Neutrophil (primary cell): ENCODE measurements at regions not wholly inside any gene's neighbourhood (a gene's known extent, or its start where the extent isn't known, plus 50 kb on each side); places are given as distances from the start of the nearest gene placed in this dataset.

Experiments used
- H3K27ac ChIP-seq: fragments of 200-600 bp; sonication (generic); 2 replicates; pipeline ENCODE4 v1.5.1; 2016; ENCODE audit warnings: mild to moderate bottlenecking, moderate library complexity
- H3K27me3 ChIP-seq: fragments of 200-600 bp; sonication (generic); 2 replicates; pipeline ENCODE4 v1.6.0; 2016; ENCODE audit warnings: mild to moderate bottlenecking
- H3K36me3 ChIP-seq: fragments of 200-600 bp; sonication (generic); 2 replicates; pipeline ENCODE4 v1.5.1; 2017
- H3K4me1 ChIP-seq, 2 experiments: fragments of 200-600 bp in 1 of 2; sonication (generic) in 1 of 2; 1 replicate in 1 of 2; 2 replicates in 1 of 2; pipeline versions ENCODE4 v1.5.1 to v1.6.1; 2013 to 2016; ENCODE audit warnings: low read depth in 1 of 2, low read length in 1 of 2, mild to moderate bottlenecking in 1 of 2, moderate library complexity in 1 of 2; ENCODE audit not compliant: control insufficient read depth in 1 of 2, insufficient read depth in 1 of 2
- H3K4me3 ChIP-seq, 2 experiments: fragments of 200-600 bp in 1 of 2; sonication (generic) in 1 of 2; 1 replicate in 1 of 2; 2 replicates in 1 of 2; pipeline ENCODE4 v1.5.1; 2013 to 2016; ENCODE audit warnings: low read depth in 1 of 2, low read length in 1 of 2, mild to moderate bottlenecking in 1 of 2, moderate library complexity in 1 of 2
- H3K9me3 ChIP-seq: fragments of 200-600 bp; sonication (generic); 2 replicates; pipeline ENCODE4 v1.5.1; 2016
- TF ChIP-seq, protein P1 (sequence below): fragments of 200-600 bp; sonication (generic); IDR thresholded peaks from 2 replicates; pipeline ENCODE4 v1.5.1; 2016; ENCODE audit warnings: antibody characterized with exemption

DNA sequence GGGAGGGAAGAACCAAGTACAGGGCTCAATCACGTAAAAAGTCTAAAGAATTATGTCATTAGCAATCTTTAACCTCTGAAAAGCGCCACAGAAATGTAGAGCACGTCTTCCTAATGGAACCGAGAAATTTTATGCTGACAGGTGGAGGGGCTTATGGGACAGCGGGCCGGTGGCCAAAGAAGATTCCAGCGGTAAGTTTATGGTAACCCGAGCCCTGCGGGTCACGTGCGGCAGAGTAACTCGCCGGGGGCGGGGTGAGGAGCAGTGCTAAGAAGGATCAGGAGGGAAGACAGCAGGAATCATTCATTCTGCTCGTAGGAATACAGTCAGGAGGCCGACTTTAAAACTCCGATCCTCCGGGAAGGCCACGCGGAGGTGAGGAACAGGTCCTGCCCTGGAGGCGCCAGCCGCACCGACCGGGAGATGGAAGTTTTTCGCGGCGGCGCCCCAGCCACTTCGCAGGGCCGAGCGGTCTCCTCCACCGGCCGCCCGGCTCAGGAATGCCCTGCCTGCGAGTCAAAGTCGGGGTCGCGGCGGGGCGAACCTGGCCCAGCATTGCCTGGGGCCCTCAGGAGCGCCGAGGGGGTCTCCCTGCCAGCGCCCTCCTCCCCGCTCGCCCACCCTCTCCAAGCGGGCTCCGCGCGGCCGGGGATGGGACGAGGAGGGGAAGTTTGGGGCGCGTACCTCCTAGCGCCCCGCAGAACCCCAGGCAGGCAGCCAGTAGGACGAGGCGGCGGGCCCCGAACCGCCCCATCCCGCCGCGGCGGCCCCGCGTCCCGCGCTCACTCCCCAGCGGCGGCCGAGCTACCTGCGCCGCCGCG is 101.8 kb downstream of the ESM1 start:
- H3K4me3 ChIP-seq, result peak overlapping the region in 1 of 2 experiments; percentile 40
- peaks cover 83% of the 10 kb centered on the region for H3K27me3 ChIP-seq
- H3K36me3 ChIP-seq, result no peaks in the 10 kb centered on the region
- peaks cover 3 to 10% of the 10 kb centered on the region in 2 experiments for H3K4me1 ChIP-seq
- TF ChIP-seq, protein P1, sequence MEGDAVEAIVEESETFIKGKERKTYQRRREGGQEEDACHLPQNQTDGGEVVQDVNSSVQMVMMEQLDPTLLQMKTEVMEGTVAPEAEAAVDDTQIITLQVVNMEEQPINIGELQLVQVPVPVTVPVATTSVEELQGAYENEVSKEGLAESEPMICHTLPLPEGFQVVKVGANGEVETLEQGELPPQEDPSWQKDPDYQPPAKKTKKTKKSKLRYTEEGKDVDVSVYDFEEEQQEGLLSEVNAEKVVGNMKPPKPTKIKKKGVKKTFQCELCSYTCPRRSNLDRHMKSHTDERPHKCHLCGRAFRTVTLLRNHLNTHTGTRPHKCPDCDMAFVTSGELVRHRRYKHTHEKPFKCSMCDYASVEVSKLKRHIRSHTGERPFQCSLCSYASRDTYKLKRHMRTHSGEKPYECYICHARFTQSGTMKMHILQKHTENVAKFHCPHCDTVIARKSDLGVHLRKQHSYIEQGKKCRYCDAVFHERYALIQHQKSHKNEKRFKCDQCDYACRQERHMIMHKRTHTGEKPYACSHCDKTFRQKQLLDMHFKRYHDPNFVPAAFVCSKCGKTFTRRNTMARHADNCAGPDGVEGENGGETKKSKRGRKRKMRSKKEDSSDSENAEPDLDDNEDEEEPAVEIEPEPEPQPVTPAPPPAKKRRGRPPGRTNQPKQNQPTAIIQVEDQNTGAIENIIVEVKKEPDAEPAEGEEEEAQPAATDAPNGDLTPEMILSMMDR, result no peak
- H3K9me3 ChIP-seq, result no peaks in the 10 kb centered on the region
- no peak overlapping the region for H3K27ac ChIP-seq

DNA sequence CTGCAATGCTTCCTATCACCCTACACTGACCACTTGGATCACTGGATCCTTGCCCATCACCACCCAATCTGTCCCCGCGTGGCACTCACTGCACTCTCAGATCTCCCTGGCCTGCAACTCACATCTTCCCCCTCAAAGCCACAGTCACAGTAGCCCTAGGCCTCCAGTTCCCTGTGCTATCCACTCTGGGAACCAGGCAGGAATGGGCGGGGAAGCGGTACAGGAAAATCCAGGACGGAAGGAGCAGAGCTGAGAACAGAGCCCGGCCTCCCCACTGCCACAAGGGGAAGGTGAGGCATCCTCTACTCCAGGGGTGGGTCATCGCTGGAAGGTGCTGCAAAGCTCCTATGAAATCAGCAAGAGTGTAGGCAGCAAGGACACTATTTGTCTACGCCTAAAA is 102.6 kb downstream of the ESM1 start:
- Histone ChIP-seq H3K9me3 (no peaks in the 10 kb centered on the region), H3K27ac (no peak overlapping the region), H3K4me3 (no peak overlapping the region), H3K27me3 (peaks cover 75% of the 10 kb centered on the region), H3K36me3 (no peaks in the 10 kb centered on the region), H3K4me1 (peaks cover 3 to 10% of the 10 kb centered on the region in 2 experiments)
- TF ChIP-seq, protein P1, result no peak

DNA sequence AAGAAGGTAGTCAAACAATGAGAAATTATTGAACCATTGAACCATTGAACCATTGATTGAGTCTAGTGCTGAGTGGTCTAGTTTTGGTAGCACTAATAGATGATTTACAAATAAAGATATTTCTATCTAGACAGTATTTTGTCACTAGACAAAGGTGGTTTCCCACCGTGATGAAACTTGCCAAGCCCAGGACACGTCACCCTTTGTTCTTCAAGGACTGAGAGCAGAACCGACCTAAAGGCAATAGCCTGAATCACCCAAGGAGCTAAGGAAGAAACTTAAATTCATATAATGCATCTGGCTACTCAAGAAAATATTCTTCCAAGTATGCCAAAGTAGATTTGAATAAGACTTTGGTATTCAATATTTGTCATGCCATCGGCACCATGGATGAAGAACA is 103.3 kb downstream of the ESM1 start:
- TF ChIP-seq, protein P1, result no peak
- Histone ChIP-seq H3K27ac (no peak overlapping the region), H3K4me3 (no peak overlapping the region), H3K4me1 (peaks cover 3 to 10% of the 10 kb centered on the region in 2 experiments), H3K9me3 (no peaks in the 10 kb centered on the region), H3K27me3 (peaks cover 68% of the 10 kb centered on the region), H3K36me3 (no peaks in the 10 kb centered on the region)

DNA sequence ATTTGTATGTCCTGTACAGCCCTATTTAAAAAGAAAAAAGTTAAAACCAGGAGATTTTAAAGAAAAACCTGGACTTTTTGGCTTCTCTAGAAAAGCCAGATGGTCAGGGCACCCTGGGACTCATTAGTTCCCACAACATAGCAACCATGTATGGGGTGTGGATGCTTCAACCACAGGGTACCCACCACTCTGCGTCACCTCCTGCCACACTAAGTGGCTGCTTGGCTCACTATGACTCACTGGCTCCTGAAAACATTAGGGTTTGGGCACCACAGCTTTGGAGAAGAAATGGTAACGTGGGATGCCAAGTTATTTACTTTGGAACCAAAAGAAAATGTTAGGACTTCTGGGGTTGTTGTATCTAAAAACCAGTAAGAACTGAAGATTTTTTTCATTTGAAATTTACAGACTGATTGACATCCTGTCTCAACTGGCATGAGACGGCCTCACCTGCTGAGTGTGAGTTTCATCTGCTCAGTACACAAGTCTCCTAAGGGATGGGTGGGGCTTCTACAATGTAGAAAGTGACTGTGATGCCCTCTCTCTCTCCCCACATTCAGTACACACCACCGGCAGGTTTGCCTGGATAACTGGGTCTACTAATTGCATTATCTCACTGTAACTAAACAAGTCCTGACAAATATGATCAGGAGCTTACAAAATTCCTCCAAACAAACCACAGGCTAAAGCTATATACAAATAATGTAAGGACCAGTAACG is 103.9 kb downstream of the ESM1 start:
- H3K4me3 ChIP-seq, result no peak overlapping the region
- TF ChIP-seq, protein P1, result no peak
- H3K27me3 ChIP-seq, result peaks cover 61% of the 10 kb centered on the region
- no peaks in the 10 kb centered on the region for H3K9me3 ChIP-seq
- no peak overlapping the region for H3K27ac ChIP-seq
- peaks cover 3 to 10% of the 10 kb centered on the region in 2 experiments for H3K4me1 ChIP-seq
- H3K36me3 ChIP-seq, result no peaks in the 10 kb centered on the region

DNA sequence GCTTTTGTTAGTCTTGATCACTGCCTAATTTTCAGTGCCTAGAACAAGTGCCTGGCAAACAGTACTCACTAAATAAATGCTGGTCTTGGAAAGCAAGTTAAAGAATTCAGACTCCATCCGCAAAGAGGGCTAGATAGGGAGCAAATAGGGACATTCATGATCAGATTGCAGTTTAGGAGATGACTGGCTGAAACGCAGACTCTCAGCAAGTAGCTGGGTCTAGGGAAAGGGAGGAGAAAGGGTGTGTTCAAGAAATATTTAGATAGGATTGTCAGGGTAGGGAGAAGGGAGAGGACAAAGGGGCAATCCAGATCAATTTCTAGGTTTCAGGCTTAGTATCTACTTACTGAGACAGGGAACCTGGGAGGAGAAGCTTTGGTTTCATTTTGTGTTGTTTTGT is 108.4 kb downstream of the ESM1 start:
- Histone ChIP-seq H3K27ac (no peak overlapping the region), H3K4me1 (peaks cover 0 to 8% of the 10 kb centered on the region in 2 experiments), H3K4me3 (no peak overlapping the region), H3K27me3 (peaks cover 16% of the 10 kb centered on the region), H3K36me3 (no peaks in the 10 kb centered on the region), H3K9me3 (no peaks in the 10 kb centered on the region)
- TF ChIP-seq, protein P1, result no peak
